WERI-Rb-1 (cell line): ENCODE measurements at regions not wholly inside any gene's neighbourhood (a gene's known extent, or its start where the extent isn't known, plus 50 kb on each side); places are given as distances from the start of the nearest gene placed in this dataset.

Experiments used
- DNase-seq: peaks from one replicate; pipeline ENCODE4 v3.0.0-alpha.2; 2020
- H3K27ac ChIP-seq: fragments of 250-450 bp; sonication (Bioruptor Pico); 2 replicates; pipeline ENCODE4 v1.5.1; 2020; ENCODE audit warnings: mild to moderate bottlenecking, moderate library complexity
- H3K27me3 ChIP-seq: fragments of 250-450 bp; sonication (Bioruptor Pico); 2 replicates; pipeline ENCODE4 v1.5.1; 2021; ENCODE audit warnings: mild to moderate bottlenecking, low read depth, moderate library complexity; ENCODE audit not compliant: insufficient read depth, severe bottlenecking
- H3K36me3 ChIP-seq: fragments of 250-450 bp; sonication (Bioruptor Pico); 2 replicates; pipeline ENCODE4 v1.5.1; 2020; ENCODE audit warnings: mild to moderate bottlenecking, moderate library complexity
- H3K4me3 ChIP-seq: 2 replicates; pipeline ENCODE4 v1.5.1; 2011; ENCODE audit warnings: low read depth, mild to moderate bottlenecking, control low read depth, low read length
- H3K9me3 ChIP-seq: fragments of 250-450 bp; sonication (Bioruptor Pico); 2 replicates; pipeline ENCODE4 v1.5.1; 2021; ENCODE audit warnings: mild to moderate bottlenecking, moderate library complexity; ENCODE audit not compliant: severe bottlenecking
- TF ChIP-seq, protein P1 (sequence below): IDR thresholded peaks from 2 replicates; pipeline ENCODE4 v1.5.1; 2011; ENCODE audit warnings: low read depth, mild to moderate bottlenecking, control low read depth, inconsistent platforms, low read length

DNA sequence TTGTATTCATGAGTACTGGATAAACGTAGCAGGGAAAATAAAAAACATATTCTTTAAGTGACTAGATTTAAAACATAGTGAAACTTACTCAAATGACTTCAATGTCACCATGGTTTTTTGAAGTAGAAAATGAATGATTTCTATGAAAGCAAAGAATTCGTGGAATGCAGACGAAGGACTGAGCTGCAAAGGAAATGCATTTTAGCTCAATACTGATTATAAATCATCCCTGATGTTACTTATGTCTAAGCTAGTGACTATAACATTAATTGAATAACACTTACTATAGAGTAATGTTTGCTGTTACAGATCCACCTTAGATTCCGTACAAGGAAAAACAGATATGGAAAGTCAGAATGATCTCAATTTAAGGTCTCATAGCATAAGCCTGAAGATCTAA is 1257.7 kb upstream of the CDH2 start:
- Histone ChIP-seq H3K27ac (no peak overlapping the region), H3K9me3 (no peaks in the 10 kb centered on the region), H3K27me3 (no peaks in the 10 kb centered on the region), H3K4me3 (no peak overlapping the region), H3K36me3 (no peaks in the 10 kb centered on the region)
- no peak for DNase-seq
- TF ChIP-seq, protein P1, sequence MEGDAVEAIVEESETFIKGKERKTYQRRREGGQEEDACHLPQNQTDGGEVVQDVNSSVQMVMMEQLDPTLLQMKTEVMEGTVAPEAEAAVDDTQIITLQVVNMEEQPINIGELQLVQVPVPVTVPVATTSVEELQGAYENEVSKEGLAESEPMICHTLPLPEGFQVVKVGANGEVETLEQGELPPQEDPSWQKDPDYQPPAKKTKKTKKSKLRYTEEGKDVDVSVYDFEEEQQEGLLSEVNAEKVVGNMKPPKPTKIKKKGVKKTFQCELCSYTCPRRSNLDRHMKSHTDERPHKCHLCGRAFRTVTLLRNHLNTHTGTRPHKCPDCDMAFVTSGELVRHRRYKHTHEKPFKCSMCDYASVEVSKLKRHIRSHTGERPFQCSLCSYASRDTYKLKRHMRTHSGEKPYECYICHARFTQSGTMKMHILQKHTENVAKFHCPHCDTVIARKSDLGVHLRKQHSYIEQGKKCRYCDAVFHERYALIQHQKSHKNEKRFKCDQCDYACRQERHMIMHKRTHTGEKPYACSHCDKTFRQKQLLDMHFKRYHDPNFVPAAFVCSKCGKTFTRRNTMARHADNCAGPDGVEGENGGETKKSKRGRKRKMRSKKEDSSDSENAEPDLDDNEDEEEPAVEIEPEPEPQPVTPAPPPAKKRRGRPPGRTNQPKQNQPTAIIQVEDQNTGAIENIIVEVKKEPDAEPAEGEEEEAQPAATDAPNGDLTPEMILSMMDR = no peak

DNA sequence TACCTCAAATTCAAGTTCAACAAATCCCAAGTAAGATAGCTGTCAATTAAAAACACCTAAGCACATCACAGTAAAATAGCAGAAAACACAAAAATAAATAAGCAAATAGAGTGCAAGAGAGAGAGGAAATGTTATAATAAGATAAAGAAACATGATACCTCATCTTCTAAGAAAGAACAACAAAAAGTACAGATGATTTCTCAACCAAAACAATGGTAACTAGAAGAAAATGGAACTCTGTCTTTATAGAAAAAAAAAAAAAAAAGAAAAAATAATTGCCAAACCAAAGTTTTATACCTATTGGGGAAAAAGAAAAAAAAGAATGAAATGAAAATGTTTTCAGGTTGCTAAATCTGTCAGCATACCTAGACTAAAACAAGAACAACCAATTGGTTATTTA is 1253.5 kb upstream of the CDH2 start:
- H3K36me3 ChIP-seq = no peaks in the 10 kb centered on the region
- no peaks in the 10 kb centered on the region for H3K27me3 ChIP-seq
- H3K9me3 ChIP-seq = no peaks in the 10 kb centered on the region
- no peak overlapping the region for H3K4me3 ChIP-seq
- DNase-seq = no peak
- H3K27ac ChIP-seq = no peak overlapping the region
- TF ChIP-seq, protein P1 = no peak

DNA sequence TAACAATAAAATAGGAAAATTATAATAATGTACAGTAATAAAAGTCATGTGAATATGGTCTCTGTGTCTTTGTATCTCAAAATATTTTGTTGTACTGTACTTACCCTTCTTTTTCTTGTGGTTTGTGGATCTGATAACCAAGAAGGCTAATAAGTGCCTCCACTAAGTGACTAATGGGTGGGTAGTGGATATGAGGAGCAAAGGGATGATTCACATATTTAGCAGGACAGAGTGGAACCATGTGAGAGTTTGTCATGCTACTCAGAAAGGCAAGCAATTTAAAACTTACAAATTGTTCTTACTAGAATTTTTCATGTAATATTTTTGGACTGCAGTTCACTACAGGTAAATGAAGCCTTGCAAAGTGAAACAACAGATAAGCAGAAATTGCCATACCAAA is 1241.2 kb upstream of the CDH2 start:
- no peak overlapping the region for H3K4me3 ChIP-seq
- H3K9me3 ChIP-seq = peaks cover 4% of the 10 kb centered on the region
- H3K36me3 ChIP-seq = no peaks in the 10 kb centered on the region
- no peak for DNase-seq
- TF ChIP-seq, protein P1 = no peak
- H3K27ac ChIP-seq = no peak overlapping the region
- H3K27me3 ChIP-seq = no peaks in the 10 kb centered on the region

DNA sequence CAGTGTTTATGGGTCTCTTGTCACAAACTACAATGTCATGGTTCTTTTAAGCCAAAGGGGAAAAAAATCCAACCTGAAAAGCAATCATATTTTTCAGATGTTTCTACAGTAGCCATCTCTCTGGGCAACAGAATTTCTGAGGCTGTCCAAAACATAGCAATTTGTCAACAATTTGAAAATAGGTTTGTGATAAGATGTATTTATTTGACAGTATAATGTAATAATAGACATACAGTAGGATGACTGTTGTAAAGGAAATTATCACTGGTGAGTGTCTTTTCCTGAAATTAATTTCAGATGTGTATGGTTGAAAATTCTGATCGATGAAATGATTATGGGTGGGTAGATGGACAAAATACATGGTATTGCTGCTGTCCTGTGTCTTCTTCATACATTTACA is 1230.1 kb upstream of the CDH2 start:
- no peak for DNase-seq
- H3K27ac ChIP-seq = no peak overlapping the region
- H3K9me3 ChIP-seq = no peaks in the 10 kb centered on the region
- TF ChIP-seq, protein P1 = no peak
- H3K36me3 ChIP-seq = no peaks in the 10 kb centered on the region
- H3K27me3 ChIP-seq = no peaks in the 10 kb centered on the region
- no peak overlapping the region for H3K4me3 ChIP-seq

DNA sequence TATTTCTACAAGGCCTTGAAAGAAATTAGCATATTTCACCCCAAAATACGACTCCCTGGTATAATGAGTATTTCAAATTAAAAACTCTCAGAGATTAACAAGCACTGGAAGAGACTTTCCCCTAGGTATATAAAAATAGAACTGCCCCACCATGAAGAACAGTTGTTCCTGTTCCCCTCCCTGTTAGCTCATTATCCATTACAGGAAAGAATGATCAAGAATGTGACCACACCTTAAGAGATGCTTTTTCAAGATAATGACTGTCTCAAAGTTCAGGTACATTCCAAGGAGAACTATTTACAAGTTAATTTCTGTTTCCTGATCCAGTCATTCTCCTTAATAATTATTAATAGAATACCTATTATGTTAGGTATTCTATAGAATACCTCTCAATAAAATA is 1220.6 kb upstream of the CDH2 start:
- H3K27ac ChIP-seq = no peak overlapping the region
- no peak for DNase-seq

More for the DNA sequence above, 1220.6 kb upstream of the CDH2 start:
- Histone ChIP-seq H3K4me3 (no peak overlapping the region), H3K27me3 (no peaks in the 10 kb centered on the region), H3K36me3 (no peaks in the 10 kb centered on the region), H3K9me3 (no peaks in the 10 kb centered on the region)
- TF ChIP-seq, protein P1 = no peak
